Prostate gland (tissue), 2 donors: ENCODE measurements at regions not wholly inside any gene's neighbourhood (a gene's known extent, or its start where the extent isn't known, plus 50 kb on each side); places are given as distances from the start of the nearest gene placed in this dataset.

Source experiments
- CTCF ChIP-seq, 4 experiments: fragments of 200-600 bp in 2 of 4; fragments of 450-650 bp in 2 of 4; sonication (generic) in 2 of 4; IDR thresholded peaks; 1 replicate in 3 of 4; 2 replicates in 1 of 4; pipeline ENCODE4 v1.5.1; 2016 to 2019; ENCODE audit warnings: antibody characterized with exemption in 4 of 4, mild to moderate bottlenecking in 2 of 4, moderate library complexity in 2 of 4
- POLR2A ChIP-seq: fragments of 450-650 bp; IDR thresholded peaks from one replicate; pipeline ENCODE4 v1.6.1; 2016; ENCODE audit warnings: antibody characterized with exemption, mild to moderate bottlenecking

GRCh38 chr11:92083123-92083522 lies 141.5 kb upstream of the FAT3 start:
- no peak for TF ChIP-seq POLR2A
- TF ChIP-seq CTCF (IDR thresholded peaks at IDR 0.05), result no peak
